ENCODE measurements at regions not wholly inside any gene's neighbourhood (a gene's known extent, or its start where the extent isn't known, plus 50 kb on each side); places are given as distances from the start of the nearest gene placed in this dataset.

GRCh38 chr11:28459912-28460311 lies 351.7 kb downstream of the METTL15 start:
- H3K27me3 ChIP-seq (ENCODE audit: low read depth) = no peaks in the 10 kb centered on the region
- no peak overlapping the region for H3K4me3 ChIP-seq
- no peak overlapping the region for H3K27ac ChIP-seq (replicated peaks)
- DNase-seq = no peak
- H3K9me3 ChIP-seq (replicated peaks) = no peaks in the 10 kb centered on the region
- TF ChIP-seq CTCF (IDR thresholded peaks at IDR 0.05; ENCODE audit: borderline replicate concordance) = no peak
- H3K36me3 ChIP-seq = no peaks in the 10 kb centered on the region
- intact Hi-C loops (cut with micrococcal nuclease) = no loop called here
- H3K4me1 ChIP-seq = no peaks in the 10 kb centered on the region

GRCh38 chr11:28457481-28458065 lies 349.4 kb downstream of the METTL15 start:
- no peak for TF ChIP-seq CTCF (IDR thresholded peaks at IDR 0.05; ENCODE audit: borderline replicate concordance)
- Histone ChIP-seq H3K27ac (replicated peaks) (no peak overlapping the region), H3K36me3 (no peaks in the 10 kb centered on the region), H3K4me1 (no peaks in the 10 kb centered on the region), H3K27me3 (ENCODE audit: low read depth) (no peaks in the 10 kb centered on the region), H3K9me3 (replicated peaks) (no peaks in the 10 kb centered on the region), H3K4me3 (no peak overlapping the region)
- DNase-seq = no peak
- intact Hi-C loops (cut with micrococcal nuclease) = no loop called here

- H3K9me3 ChIP-seq (replicated peaks) = no peaks in the 10 kb centered on the region
- H3K27ac ChIP-seq (replicated peaks) = no peak overlapping the region
- H3K36me3 ChIP-seq = no peaks in the 10 kb centered on the region
- no peak overlapping the region for H3K4me3 ChIP-seq
- intact Hi-C loops (cut with micrococcal nuclease) = no loop called here
- no peak for DNase-seq
- H3K27me3 ChIP-seq (ENCODE audit: low read depth) = no peaks in the 10 kb centered on the region
- TF ChIP-seq CTCF (IDR thresholded peaks at IDR 0.05; ENCODE audit: borderline replicate concordance) = no peak
- H3K4me1 ChIP-seq = no peaks in the 10 kb centered on the region
Observed at GRCh38 chr11:28448186-28448585, 340.0 kb downstream of the METTL15 start.

GRCh38 chr11:28447226-28447625 lies 339.0 kb downstream of the METTL15 start:
- H3K4me1 ChIP-seq = no peaks in the 10 kb centered on the region
- H3K27me3 ChIP-seq (ENCODE audit: low read depth) = no peaks in the 10 kb centered on the region
- intact Hi-C loops (cut with micrococcal nuclease) = no loop called here
- H3K36me3 ChIP-seq = no peaks in the 10 kb centered on the region
- H3K4me3 ChIP-seq = no peak overlapping the region
- H3K27ac ChIP-seq (replicated peaks) = no peak overlapping the region
- no peak for TF ChIP-seq CTCF (IDR thresholded peaks at IDR 0.05; ENCODE audit: borderline replicate concordance)
- DNase-seq = no peak
- no peaks in the 10 kb centered on the region for H3K9me3 ChIP-seq (replicated peaks)

- Histone ChIP-seq H3K27me3 (ENCODE audit: low read depth) (no peaks in the 10 kb centered on the region), H3K4me1 (no peaks in the 10 kb centered on the region), H3K36me3 (no peaks in the 10 kb centered on the region), H3K9me3 (replicated peaks) (no peaks in the 10 kb centered on the region), H3K27ac (replicated peaks) (no peak overlapping the region), H3K4me3 (no peak overlapping the region)
- intact Hi-C loops (cut with micrococcal nuclease) = no loop called here
- no peak for TF ChIP-seq CTCF (IDR thresholded peaks at IDR 0.05; ENCODE audit: borderline replicate concordance)
- no peak for DNase-seq
Observed at GRCh38 chr11:28442131-28442530, 333.9 kb downstream of the METTL15 start.

All from left ventricle myocardium inferior (tissue), 1 donor.